Parathyroid adenoma (tissue), 2 donors: ENCODE measurements at regions not wholly inside any gene's neighbourhood (a gene's known extent, or its start where the extent isn't known, plus 50 kb on each side); places are given as distances from the start of the nearest gene placed in this dataset.

ENCODE experiments used
- H2AFZ ChIP-seq: fragments of 300-600 bp; sonication (generic); one replicate; pipeline ENCODE4 v1.7.0; 2017; ENCODE audit warnings: antibody characterized with exemption, mild to moderate bottlenecking
- H3K27ac ChIP-seq: fragments of 300-600 bp; sonication (generic); one replicate; pipeline ENCODE4 v1.7.0; 2017
- H3K27me3 ChIP-seq: fragments of 300-600 bp; sonication (generic); one replicate; pipeline ENCODE4 v1.7.0; 2017; ENCODE audit warnings: low read length; ENCODE audit not compliant: control insufficient read depth, insufficient read depth
- H3K36me3 ChIP-seq: fragments of 300-600 bp; sonication (generic); one replicate; pipeline ENCODE4 v1.7.0; 2017; ENCODE audit warnings: low read length; ENCODE audit not compliant: control insufficient read depth, insufficient read depth
- H3K4me1 ChIP-seq: fragments of 300-600 bp; sonication (generic); one replicate; pipeline ENCODE4 v1.7.0; 2017; ENCODE audit warnings: control low read depth
- H3K4me2 ChIP-seq: fragments of 300-600 bp; sonication (generic); one replicate; pipeline ENCODE4 v1.7.0; 2017; ENCODE audit warnings: low read length
- H3K4me3 ChIP-seq: fragments of 300-600 bp; sonication (generic); one replicate; pipeline ENCODE4 v1.7.0; 2017; ENCODE audit warnings: low read depth, low read length
- H3K79me2 ChIP-seq: fragments of 300-600 bp; sonication (generic); one replicate; pipeline ENCODE4 v1.7.0; 2017; ENCODE audit warnings: control low read depth
- H3K9ac ChIP-seq: fragments of 300-600 bp; sonication (generic); one replicate; pipeline ENCODE4 v1.7.0; 2017; ENCODE audit warnings: mild to moderate bottlenecking
- H3K9me3 ChIP-seq: fragments of 300-600 bp; sonication (generic); one replicate; pipeline ENCODE4 v1.7.0; 2017; ENCODE audit warnings: low read length; ENCODE audit not compliant: control insufficient read depth
- CTCF ChIP-seq: fragments of 300-600 bp; sonication (generic); IDR thresholded peaks from one replicate; pipeline ENCODE4 v1.7.0; 2017; ENCODE audit warnings: antibody characterized with exemption, mild to moderate bottlenecking
- donor health status: primary hyperparathyroidism.

DNA sequence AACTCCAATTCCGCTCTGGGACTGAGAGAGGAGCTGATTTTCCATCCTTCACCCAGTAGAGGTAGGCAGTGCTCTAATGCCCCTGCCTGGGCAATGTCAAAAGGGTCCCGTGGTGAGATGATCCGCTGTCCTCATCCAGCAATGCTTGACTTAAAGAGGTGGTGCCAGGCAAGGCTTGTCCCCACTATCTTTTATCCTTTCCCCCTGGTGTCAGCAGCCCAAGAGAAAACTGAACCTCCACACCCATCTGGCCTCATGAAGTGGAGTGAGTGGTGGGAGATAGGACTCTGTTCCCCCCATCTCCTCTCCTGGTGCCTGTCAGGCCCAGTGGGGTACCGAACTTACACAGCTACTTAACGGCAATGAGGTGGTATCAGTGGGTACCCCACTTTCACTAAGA lies 107.1 kb downstream of the ABHD5 start:
- TF ChIP-seq CTCF = no peak
- no peak overlapping the region for H3K4me3 ChIP-seq
- no peak overlapping the region for H3K27ac ChIP-seq
- H3K36me3 ChIP-seq = no peaks in the 10 kb centered on the region
- no peaks in the 10 kb centered on the region for H3K9me3 ChIP-seq
- no peak overlapping the region for H3K4me2 ChIP-seq
- no peaks in the 10 kb centered on the region for H3K27me3 ChIP-seq
- no peaks in the 10 kb centered on the region for H3K79me2 ChIP-seq
- no peak overlapping the region for H3K9ac ChIP-seq
- no peaks in the 10 kb centered on the region for H3K4me1 ChIP-seq
- H2AFZ ChIP-seq = no peak overlapping the region

GRCh38 chr3:43810797-43811196 lies 120.1 kb downstream of the ABHD5 start:
- no peaks in the 10 kb centered on the region for H3K27me3 ChIP-seq
- H3K4me3 ChIP-seq = no peak overlapping the region
- H3K36me3 ChIP-seq = no peaks in the 10 kb centered on the region
- no peaks in the 10 kb centered on the region for H3K9me3 ChIP-seq
- no peak overlapping the region for H3K4me2 ChIP-seq
- no peak overlapping the region for H3K27ac ChIP-seq
- H3K9ac ChIP-seq = no peak overlapping the region
- TF ChIP-seq CTCF = no peak
- no peaks in the 10 kb centered on the region for H3K4me1 ChIP-seq
- H3K79me2 ChIP-seq = no peaks in the 10 kb centered on the region
- no peak overlapping the region for H2AFZ ChIP-seq

DNA sequence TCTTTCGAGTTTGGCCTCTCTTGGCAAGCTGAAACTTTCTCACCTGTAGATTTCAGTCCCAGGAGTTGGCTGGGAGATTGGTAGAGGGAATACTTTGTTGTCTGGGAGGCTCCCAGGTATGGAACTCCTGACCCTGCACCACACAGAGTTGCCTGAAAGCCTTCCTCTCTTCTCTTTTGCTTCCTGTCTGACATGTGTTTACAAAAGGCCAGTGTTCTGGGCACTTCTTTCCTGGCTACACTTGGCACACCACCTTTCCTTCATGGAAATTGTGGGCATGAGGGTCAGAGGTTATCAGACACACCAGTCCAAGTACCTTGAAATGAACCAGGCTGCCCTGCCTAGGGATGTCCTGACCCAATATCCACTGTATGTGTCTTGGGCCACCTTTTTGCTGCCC lies 123.7 kb downstream of the ABHD5 start:
- no peaks in the 10 kb centered on the region for H3K4me1 ChIP-seq
- no peaks in the 10 kb centered on the region for H3K9me3 ChIP-seq
- H3K4me3 ChIP-seq = no peak overlapping the region
- TF ChIP-seq CTCF = no peak
- H3K27me3 ChIP-seq = no peaks in the 10 kb centered on the region
- no peak overlapping the region for H3K4me2 ChIP-seq
- H3K36me3 ChIP-seq = no peaks in the 10 kb centered on the region
- H3K9ac ChIP-seq = no peak overlapping the region
- no peak overlapping the region for H2AFZ ChIP-seq
- H3K79me2 ChIP-seq = no peaks in the 10 kb centered on the region
- H3K27ac ChIP-seq = no peak overlapping the region

DNA sequence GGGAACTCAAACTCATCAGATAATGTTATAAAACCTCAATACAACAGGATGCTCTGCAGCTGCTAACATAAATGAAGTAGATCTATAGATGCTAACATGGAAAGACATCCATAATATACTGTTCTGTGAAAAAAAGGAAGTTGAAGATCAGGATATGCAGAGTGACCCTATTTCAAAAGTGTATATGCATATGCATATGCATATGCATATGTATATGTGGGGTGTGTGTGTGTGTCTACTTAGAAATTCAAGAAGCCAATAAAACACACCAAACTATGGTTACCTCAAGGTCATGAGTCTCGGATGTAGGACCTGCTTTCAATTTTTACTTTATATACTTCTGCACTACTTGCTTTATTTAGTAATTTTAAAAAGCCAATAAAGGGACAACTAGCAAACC lies 125.6 kb downstream of the ABHD5 start:
- Histone ChIP-seq H3K27me3 (no peaks in the 10 kb centered on the region), H3K4me3 (no peak overlapping the region), H3K27ac (no peak overlapping the region), H3K9ac (no peak overlapping the region), H2AFZ (no peak overlapping the region), H3K4me1 (no peaks in the 10 kb centered on the region), H3K9me3 (no peaks in the 10 kb centered on the region), H3K4me2 (no peak overlapping the region), H3K36me3 (no peaks in the 10 kb centered on the region), H3K79me2 (no peaks in the 10 kb centered on the region)
- no peak for TF ChIP-seq CTCF

DNA sequence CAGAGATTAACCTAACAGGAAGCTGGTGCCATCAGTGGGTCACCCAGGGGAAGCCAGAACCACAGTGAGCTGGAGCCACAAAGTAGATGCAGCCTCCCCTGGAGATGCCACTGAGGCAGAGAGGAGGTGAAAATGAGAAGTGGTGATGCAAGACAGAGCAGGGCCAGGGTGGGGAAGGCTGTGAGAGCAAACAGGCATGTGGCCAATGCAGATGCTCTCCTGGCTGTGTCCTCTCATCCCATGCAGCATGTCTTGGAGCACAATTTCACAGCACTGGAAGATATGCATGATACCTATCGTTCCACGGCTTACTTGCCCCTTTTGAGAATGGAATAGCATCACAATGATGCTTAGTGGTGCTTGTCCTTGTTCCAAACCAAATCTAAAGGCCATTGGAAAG lies 126.3 kb downstream of the ABHD5 start:
- Histone ChIP-seq H3K4me3 (no peak overlapping the region), H3K4me1 (no peaks in the 10 kb centered on the region), H2AFZ (no peak overlapping the region), H3K27ac (no peak overlapping the region), H3K79me2 (no peaks in the 10 kb centered on the region), H3K36me3 (no peaks in the 10 kb centered on the region), H3K9me3 (no peaks in the 10 kb centered on the region), H3K4me2 (no peak overlapping the region), H3K9ac (no peak overlapping the region), H3K27me3 (no peaks in the 10 kb centered on the region)
- no peak for TF ChIP-seq CTCF
